ENCODE measurements at regions not wholly inside any gene's neighbourhood (a gene's known extent, or its start where the extent isn't known, plus 50 kb on each side); places are given as distances from the start of the nearest gene placed in this dataset.

- DNase-seq (ENCODE audit: low read depth) = no peak
- H3K4me3 ChIP-seq (ENCODE audit: low read length) = no peak overlapping the region
- no peak for TF ChIP-seq CTCF (conservative IDR thresholded peaks at IDR 0.05; ENCODE audit: low read depth, low read length)
Measured at GRCh38 chr13:76707360-76707759, 178.8 kb downstream of the KCTD12 start.

- H3K4me3 ChIP-seq (ENCODE audit: low read length) = no peak overlapping the region
- TF ChIP-seq CTCF (conservative IDR thresholded peaks at IDR 0.05; ENCODE audit: low read depth, low read length) = no peak
- DNase-seq (ENCODE audit: low read depth) = no peak
Measured at GRCh38 chr13:76703621-76704288, 182.4 kb downstream of the KCTD12 start.

- no peak overlapping the region for H3K4me3 ChIP-seq (ENCODE audit: low read length)
- TF ChIP-seq CTCF (conservative IDR thresholded peaks at IDR 0.05; ENCODE audit: low read depth, low read length) = no peak
- no peak for DNase-seq (ENCODE audit: low read depth)
Measured at GRCh38 chr13:76703216-76703615, 183.0 kb downstream of the KCTD12 start.

- no peak for TF ChIP-seq CTCF (conservative IDR thresholded peaks at IDR 0.05; ENCODE audit: low read depth, low read length)
- H3K4me3 ChIP-seq (ENCODE audit: low read length) = no peak overlapping the region
- no peak for DNase-seq (ENCODE audit: low read depth)
Measured at GRCh38 chr13:76697288-76697687, 188.9 kb downstream of the KCTD12 start.

GRCh38 chr13:76696370-76696769, 189.8 kb downstream of the KCTD12 start:
- no peak for TF ChIP-seq CTCF (conservative IDR thresholded peaks at IDR 0.05; ENCODE audit: low read depth, low read length)
- H3K4me3 ChIP-seq (ENCODE audit: low read length) = no peak overlapping the region
- DNase-seq (ENCODE audit: low read depth) = no peak

GRCh38 chr13:76693086-76693485, 193.1 kb downstream of the KCTD12 start:
- no peak for TF ChIP-seq CTCF (conservative IDR thresholded peaks at IDR 0.05; ENCODE audit: low read depth, low read length)
- no peak overlapping the region for H3K4me3 ChIP-seq (ENCODE audit: low read length)
- no peak for DNase-seq (ENCODE audit: low read depth)

GRCh38 chr13:76692346-76692745, 193.9 kb downstream of the KCTD12 start:
- TF ChIP-seq CTCF (conservative IDR thresholded peaks at IDR 0.05; ENCODE audit: low read depth, low read length) = no peak
- DNase-seq (ENCODE audit: low read depth) = no peak

More at GRCh38 chr13:76692346-76692745, 193.9 kb downstream of the KCTD12 start:
- H3K4me3 ChIP-seq (ENCODE audit: low read length) = no peak overlapping the region
